GM21723 (cell line): ENCODE measurements at regions not wholly inside any gene's neighbourhood (a gene's known extent, or its start where the extent isn't known, plus 50 kb on each side); places are given as distances from the start of the nearest gene placed in this dataset.

Source experiments
- ATAC-seq: cut with Tn5 transposase; IDR thresholded peaks from one replicate; pipeline ENCODE4 v1.9.1; 2021; ENCODE audit warnings: mild to moderate bottlenecking, moderate library complexity; ENCODE audit not compliant: unreplicated experiment

DNA sequence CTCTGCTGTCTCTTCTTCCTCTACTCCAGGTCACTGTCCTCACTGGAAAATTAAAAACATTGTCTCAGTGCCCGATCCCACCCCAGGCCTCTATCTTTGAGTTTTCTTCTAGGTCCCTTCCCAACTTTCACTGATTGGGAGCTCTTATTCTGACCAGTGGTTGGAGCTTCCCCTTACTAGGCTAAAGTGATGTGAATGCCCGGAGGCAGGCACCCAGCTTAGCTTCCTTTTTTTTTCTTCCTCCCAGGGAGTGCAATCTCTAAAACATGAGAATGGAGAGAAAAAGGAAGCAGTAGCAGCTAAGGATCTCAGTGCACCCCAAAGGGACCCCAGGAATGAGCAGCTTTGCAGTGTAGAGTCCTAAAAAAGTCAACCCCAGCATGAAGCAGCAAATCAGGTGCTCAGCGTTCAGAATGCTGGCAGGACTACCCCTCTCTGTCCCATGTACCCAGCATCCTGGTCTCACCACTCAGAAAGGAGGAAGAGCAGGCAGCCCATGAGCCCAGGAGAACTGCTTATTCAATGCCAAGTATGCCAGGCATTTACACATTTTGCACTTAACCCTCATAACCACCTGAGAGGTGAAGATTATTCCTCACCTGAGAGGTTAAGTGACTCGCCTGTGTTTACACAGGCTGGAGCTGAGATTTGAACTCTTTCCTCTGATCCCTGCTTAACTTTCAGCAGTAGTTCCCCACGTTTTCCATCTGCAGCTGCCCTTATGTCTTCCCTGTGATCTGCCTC, 146.2 kb upstream of the PWP1 start:
- no peak for ATAC-seq

DNA sequence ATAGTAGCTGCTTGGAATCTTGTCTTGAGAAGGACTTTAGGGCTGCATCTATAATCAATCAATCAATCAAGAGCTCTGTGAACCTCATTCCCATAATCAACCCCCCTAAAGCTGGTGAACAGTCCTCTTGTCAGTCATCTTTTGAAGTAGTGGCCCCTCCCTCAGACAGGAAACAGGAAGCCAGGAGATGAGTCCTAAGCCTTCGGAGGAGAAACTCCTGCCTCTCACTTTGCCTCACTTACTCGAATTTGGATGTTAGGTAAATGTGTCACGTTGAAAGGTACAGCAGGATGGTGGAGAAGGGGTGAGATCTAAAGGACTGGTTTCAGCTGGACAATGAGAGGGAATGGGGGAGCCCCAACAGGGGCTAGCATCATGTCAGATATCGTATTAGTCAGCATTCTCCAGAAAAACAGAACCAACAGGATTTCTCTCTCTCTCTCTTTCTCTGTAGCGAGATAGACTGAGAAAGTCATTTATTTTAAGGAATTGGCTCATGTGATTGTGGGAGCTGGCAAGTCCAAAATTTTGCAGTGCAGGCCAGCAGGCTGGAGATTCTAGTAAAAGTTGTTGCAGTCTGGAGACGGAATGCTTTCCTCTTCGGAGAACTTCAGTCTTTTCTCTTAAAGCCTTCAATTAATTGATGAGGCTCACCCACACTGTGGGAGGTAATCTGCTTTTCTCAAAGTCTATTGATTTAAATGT, 144.4 kb upstream of the PWP1 start:
- no peak for ATAC-seq

DNA sequence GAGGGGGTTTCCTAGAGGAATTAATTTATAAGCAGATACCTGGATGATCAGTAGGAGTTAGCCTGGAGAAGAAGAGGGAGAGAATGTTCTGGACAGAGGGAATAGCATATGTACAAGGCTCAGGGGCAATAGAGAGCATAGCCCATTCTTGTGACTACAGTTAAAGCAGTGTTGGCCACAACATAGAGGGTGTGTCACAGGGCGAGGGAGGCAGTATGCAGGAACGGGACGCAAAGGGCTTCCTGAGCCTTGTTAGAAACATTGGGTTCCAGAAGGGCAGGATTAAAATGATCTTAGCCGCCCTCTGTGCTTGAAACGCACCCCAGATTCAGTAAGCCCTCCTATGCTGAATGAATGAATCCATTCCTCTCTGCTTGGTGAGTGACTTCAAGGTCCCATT, 142.2 kb upstream of the PWP1 start:
- ATAC-seq: no peak

DNA sequence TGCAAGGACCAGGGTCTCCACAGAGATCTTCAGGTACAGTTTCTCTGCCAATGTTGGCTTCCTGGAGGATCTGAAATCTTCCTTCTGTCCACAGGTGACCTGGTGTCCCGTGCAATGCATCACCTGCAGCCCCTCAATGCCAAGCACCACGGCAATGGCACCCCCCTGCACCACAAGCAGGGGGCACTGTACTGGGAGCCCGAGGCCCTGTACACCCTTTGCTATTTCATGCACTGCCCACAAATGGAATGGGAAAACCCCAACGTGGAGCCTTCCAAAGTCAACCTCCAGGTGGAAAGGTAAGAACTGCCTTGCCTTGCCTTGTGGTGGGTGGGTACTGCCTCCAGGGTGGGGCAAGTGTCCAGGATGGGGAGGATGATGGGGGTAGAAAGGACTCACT, 141.8 kb upstream of the PWP1 start:
- no peak for ATAC-seq

DNA sequence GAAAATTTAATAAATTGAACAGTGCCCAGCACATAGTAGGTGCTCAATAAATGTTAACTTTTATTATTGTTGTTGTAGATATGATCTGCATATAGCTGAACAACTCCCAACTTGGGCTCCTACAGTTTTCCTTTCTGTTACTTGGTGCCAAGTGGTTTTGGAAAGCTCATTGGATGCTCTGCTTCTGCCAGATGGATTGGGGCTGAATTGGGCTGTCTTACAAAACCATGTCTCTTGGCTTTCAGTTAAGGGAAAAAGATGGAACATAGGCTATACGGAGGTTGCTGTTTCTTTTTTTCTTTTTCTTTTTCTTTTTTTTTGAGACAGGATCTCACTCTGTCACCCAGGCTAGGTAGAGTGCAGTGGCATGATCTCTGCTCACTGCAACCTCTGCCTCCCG, 140.7 kb upstream of the PWP1 start:
- no peak for ATAC-seq

DNA sequence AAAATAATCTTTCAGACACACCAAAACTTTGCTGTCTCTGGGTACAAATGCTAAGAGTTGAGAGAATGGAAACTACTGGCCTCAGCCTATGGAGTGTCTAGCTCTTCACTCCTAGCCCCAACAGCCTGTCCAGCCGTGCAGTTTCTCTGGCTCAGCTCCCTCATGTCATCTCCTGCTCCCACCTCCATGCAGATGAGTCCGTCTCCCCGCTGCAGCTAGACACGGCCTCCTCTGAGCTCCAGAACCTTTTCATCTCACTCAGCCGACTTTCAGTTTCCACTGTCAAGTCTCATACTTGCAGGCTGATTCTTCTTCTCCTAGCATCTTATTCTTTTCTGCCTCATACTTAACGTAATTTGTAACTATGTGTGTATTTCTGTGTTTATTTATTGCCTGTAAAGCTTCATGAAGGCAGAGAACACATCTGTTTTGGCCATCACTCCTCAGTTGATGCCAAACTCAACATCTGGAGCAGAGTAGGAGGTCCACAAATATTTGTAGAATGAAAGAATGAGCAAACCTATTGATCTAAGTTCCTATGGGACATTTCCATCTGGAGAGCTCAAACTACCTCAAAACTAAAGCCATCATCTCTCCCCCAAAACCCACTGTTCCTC, 139.8 kb upstream of the PWP1 start:
- ATAC-seq: no peak

DNA sequence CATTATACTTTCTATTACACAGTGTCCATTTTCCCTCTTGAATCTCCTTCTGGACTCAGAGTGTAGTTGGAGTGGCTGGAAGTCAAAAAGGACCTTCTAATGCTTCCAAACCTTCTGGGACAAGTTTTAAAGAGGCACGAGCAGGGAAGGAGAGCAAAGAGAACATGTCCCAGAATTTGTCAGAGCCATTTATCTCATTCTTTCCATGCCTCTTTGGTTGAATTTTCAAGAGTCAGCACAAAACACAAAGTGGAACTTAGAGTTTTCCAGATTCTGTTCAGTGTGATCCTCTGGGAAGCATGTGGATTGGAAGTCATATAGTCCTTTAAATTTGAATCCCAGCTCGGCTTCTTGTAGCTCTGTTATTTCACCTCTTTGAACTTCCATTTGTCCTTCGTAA, 138.2 kb upstream of the PWP1 start:
- ATAC-seq: no peak

DNA sequence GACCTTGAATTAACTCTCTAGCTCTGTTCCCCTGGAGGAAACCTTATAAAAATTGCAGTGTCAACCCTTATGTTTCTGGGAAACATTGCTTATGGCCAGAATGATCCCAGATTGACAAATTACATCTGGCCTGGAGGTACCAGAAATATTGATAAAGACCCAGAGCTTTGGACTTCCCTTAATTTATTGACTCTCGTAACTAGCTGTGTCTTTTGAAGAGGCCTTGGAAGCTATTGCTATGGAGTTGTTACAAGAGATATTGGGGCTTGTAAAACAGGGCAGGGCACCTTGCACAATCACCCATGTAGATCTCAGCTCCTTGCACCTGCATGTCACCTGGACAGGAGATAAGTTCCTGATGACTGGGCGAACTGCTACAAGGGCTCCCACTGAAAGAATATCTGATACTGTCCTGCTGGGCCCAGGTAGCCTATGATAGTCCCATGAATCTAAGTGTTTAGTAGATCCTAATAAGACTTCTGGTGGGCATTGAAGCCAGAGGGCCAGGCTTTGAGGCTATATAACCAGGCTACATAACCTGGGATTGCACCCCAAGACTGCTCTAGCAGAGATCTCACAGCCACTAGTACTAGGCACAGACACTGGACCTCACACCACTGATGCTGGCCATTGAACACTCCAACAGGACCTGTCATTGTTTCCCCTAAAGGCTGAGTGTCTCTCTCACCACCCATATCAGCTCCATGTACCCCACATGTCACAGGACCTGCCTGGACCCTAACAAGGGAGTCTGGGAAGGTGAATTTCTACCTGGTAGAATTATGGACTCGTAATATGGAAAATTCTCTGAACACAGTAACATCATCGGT, 135.7 kb upstream of the PWP1 start:
- no peak for ATAC-seq

DNA sequence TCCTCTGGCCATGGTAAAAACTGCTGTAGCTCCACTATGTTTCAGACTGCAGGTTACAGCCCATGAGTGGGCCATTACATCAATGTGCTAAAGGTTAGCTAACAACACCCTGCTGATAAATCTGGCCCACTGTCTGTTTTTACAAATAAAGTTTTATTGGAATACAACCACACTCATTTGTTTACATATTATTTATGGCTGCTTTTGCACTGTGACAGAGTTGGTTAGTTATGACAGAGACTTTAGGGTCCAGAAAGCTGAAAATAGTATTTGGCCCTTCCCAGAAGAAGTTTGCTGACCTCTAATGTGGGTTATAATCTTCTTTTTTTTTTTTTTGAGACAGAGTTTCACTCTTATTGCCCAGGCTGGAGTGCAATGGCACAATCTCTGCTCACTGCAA, 134.2 kb upstream of the PWP1 start:
- no peak for ATAC-seq

DNA sequence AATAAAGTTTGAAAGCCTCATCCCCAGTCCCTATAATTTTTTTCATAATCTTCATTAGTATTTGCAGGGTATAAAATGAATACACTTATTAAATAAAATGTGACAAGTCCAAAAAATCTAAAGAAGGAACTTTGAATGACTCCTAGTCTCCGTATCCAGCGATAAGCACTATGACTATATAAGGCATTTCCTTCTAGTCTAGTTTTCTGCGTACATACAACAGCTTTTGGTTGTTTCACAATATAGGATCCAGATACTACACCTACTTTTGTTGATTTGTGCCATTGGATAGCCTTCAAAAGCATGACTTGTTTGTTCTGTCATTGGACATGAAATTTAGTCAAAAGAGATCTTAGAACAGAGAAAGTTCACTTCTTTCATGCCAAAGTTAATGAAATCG, 133.3 kb upstream of the PWP1 start:
- no peak for ATAC-seq

DNA sequence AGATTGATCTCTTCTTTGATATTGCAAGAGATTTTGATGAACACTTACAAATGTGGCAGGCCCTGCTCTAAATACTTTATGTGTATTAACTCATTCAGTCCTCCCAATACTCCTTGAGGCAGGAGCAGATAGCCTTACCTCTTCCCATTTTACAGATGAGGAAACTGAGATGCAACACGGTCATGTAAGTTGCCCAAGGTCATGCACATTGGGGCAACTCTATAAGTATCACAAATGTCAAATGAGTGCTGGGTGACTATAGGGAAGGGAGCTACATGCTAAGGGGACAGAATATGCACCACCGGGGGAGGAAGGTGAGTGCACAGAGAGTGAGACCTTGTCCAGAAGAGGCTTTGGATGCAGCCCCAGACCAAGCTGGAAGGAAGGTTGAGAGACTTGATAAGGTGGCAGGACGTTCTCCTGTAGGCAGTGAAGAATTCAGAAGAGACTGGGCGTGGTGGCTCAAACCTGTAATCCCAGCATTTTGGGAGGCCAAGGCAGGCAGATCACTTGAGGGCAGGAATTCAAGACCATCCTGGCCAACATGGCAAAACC, 132.3 kb upstream of the PWP1 start:
- no peak for ATAC-seq

DNA sequence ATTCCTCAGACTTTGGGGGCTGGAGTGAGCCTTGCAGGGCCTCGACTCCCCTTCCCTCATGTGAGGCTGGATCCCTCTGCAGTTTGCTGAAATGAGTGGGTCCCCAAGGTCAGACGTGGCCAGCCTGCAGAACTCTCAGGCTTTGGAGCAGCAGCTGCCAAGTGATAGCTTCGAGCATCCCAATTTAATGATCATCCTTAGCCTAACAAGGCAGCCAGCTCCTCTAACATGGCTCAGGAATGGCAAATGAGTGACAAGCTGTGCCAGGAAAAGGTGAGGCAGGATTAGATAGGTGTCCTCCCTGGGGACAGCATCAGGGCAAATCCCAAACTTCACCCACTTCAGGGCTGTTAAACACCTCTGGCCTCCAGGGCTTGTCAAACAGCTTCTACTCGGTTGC, 130.7 kb upstream of the PWP1 start:
- no peak for ATAC-seq

DNA sequence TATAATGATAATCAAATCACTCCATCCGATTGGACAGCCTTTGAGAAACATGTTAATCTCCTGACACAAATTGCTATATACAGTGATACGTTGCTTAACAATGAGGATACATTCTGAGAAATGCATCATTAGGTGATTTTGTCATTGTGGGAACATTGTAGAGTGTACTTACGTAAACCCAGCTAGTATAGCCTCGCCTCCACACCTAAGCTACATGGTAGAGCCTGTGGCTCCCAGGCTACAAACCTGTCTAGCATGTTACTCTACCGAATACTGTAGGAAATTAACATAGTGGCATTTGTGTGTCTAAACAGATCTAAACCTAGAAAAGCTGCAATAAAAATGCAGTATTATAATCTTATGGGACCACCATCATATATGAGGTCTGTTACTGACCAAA, 128.6 kb upstream of the PWP1 start:
- no peak for ATAC-seq

DNA sequence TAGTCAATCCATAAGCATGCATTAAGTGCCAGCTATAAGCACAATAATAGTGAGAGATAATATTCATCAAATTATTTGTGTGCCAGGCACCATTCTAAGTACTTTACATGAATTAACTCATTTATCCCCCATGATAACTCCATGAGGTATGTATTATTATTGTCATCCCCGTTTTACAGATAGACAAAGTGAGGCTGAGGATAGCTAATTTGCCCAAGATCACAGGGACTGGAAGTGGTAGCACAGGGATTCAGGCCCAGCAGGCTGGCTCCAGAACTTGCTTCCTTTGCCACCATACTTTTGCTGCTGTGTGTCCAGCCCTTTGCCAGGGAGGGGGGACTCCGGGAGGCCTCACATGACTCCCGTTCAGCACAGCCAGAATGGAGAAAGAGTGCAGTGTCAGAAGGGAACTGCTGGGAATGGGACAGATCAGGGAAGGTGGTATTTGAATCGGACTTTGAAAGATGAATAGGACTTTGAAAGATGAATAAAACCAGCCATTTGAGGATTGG, 128.0 kb upstream of the PWP1 start:
- no peak for ATAC-seq

DNA sequence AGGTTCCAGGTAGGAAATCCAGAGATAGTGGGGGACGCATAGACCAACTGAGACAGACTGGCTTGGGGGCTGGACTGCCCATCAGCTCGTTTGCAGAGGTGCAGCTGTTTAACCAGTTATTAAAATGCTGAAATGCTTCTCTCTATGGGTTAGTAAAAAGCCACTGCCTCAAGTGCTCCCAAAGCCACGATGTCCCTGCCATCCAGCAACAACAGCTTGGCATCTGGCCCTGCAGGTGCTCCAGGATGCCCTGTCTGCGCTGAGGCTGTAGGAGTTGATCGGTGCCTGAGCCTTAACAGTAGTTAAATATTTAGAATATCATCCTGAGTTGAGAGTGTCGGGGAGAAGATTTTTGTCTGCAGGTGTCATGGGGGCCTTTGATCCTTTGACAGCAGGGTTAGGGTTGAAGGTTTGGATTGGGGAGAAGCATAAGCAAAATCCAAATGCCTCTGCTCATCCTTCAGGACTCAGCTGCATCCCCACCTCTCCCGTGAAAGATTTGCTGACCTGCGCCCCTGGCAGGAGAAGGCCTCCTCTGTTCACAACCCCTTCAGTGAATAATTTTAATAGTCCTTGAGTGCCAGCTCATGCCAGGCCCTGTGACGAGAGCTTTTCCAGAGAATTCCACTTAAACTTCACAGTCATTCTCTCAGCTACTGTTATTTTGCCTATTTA, 127.3 kb upstream of the PWP1 start:
- ATAC-seq: no peak

DNA sequence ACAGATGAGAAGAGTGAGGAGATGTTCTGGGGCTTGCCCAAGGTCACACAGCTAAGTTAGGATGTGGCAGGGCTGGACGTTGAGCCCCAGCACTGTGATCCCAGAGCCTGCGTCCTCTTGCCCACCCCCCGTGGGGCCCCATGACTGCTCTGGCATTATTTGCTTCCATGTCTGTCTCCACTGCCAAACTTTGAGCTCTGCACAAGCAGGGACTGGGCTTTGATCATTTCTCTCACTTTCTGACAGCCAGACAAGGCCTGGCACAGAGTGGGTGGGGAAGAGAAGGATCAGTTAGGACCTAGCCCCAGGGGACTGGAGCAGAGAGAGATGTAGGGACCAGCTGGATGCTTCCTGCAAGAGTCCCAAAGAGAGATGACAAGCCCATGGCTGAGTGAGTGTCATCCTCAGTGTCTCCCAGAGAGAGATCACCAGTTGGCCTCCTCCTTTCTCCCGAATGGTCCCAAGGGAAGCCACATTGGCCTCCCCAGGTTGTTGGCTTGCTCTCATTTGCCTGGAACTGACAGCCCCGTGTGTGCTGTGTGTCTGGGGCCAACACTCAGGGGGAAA, 126.7 kb upstream of the PWP1 start:
- ATAC-seq: no peak

DNA sequence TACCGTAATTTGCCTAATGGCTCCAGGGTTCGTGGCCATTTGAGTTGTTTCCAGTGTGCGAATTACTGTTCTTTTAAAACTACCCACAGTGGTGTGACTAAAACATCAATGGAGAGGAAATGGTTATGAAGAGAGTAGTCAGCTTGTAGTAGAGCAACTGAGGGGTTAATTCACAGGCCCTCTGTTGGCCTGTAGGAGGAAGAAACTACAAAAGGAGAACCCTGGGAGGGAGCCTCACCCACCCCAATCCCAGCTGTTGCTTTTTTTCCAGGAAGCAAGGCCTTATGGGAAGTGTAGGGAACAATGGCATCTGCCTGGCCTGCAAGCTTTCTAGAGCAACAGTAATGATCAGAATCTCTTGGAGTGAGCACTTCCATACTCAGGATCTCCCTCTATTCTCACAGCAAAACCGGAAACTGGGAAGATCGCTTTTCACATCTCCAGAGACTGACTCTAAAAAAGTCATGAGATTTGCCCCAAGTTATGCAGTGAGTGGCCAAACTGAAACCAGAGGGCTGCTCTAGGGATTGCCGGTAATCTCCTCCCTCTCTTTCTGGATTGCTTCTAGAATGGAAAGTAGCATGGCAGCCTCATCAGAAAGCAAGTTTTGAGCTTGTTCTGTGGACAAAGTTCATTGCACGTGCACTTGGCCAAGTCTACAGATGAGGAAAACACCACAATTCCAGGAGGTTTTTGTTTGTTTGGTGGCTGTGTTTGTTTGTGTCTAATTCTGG, 125.3 kb upstream of the PWP1 start:
- no peak for ATAC-seq

DNA sequence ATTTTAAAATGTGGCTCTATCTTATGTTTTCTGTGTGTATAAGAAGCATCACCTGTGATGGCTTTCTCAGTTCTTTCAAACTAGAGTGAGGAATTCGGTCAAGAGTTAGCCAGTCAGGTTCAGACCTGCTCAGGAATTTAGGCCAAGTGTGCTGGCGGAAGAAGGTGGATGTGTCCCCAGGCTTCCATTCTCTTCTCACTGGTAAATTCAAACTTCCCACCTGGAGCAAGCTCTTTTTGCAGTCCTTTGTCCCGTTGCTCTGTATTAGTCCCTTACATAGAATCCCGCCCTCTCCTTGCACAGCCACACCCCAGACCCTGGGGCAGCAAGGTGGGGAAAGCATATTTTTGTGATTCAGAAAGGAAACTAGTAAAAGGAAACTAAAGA, 124.7 kb upstream of the PWP1 start:
- ATAC-seq: no peak

DNA sequence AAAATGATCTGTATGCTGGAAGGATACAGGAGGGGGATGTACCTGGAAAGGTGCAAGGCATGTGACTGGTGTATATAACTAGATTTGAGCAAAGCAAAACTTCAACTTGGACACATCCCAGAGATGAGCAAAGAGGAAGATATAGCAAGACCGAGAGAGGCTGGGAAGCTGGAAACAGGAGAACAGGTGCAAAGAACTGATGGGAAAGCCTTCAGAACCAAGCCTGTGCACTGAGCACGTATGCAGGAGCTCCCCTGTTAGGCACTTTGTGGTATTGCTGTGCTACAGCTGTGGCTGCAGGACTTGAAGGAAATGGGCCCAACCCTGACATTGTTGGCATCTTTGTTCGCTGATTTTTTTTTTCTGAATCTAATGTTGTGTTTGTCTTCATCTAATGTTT, 120.7 kb upstream of the PWP1 start:
- no peak for ATAC-seq
